Neural progenitor cell (in vitro differentiated cells): ENCODE measurements at regions not wholly inside any gene's neighbourhood (a gene's known extent, or its start where the extent isn't known, plus 50 kb on each side); places are given as distances from the start of the nearest gene placed in this dataset.

ENCODE experiments used
- DNase-seq: peaks from one replicate; pipeline ENCODE4 v3.0.0-alpha.2; 2016; ENCODE audit warnings: low spot score
- H2AFZ ChIP-seq: fragments of 200-600 bp; sonication (generic); replicated peaks from 2 replicates; pipeline ENCODE4 v1.6.1; 2016; ENCODE audit warnings: antibody characterized with exemption
- H3F3A ChIP-seq: fragments of 200-600 bp; sonication (generic); 2 replicates; pipeline ENCODE4 v1.6.1; 2016; ENCODE audit warnings: antibody characterized with exemption, low read depth
- H3K27ac ChIP-seq: fragments of 200-600 bp; sonication (generic); 2 replicates; pipeline ENCODE4 v1.5.1; 2016; ENCODE audit warnings: mild to moderate bottlenecking
- H3K27me3 ChIP-seq: fragments of 200-600 bp; sonication (generic); 2 replicates; pipeline ENCODE4 v1.6.1; 2016; ENCODE audit warnings: mild to moderate bottlenecking, moderate library complexity
- H3K36me3 ChIP-seq: fragments of 200-600 bp; sonication (generic); 2 replicates; pipeline ENCODE4 v1.5.1; 2016
- H3K4me1 ChIP-seq: fragments of 200-600 bp; sonication (generic); 2 replicates; pipeline ENCODE4 v1.6.1; 2016; ENCODE audit warnings: mixed run types
- H3K4me2 ChIP-seq: fragments of 200-600 bp; sonication (generic); 2 replicates; pipeline ENCODE4 v1.6.1; 2016
- H3K4me3 ChIP-seq: fragments of 200-600 bp; sonication (generic); 2 replicates; pipeline ENCODE4 v1.5.1; 2016
- H3K79me2 ChIP-seq: fragments of 200-600 bp; sonication (generic); 2 replicates; pipeline ENCODE4 v1.6.1; 2016; ENCODE audit warnings: low read depth
- H3K9ac ChIP-seq: fragments of 200-600 bp; sonication (generic); 2 replicates; pipeline ENCODE4 v1.6.1; 2016
- H3K9me3 ChIP-seq: fragments of 200-600 bp; sonication (generic); 2 replicates; pipeline ENCODE4 v1.5.1; 2016; ENCODE audit warnings: low read depth
- H4K20me1 ChIP-seq: fragments of 200-600 bp; sonication (generic); 2 replicates; pipeline ENCODE4 v1.6.1; 2016; ENCODE audit warnings: low read depth
- H3K27ac Mint-ChIP-seq: 3 replicates; pipeline ENCODE4 v1.8.0; 2021; ENCODE audit warnings: mixed read lengths
- H3K27me3 Mint-ChIP-seq: 2 replicates; pipeline ENCODE4 v1.8.0; 2022; ENCODE audit warnings: low read depth, mild to moderate bottlenecking, inconsistent platforms, moderate library complexity, mixed read lengths; ENCODE audit not compliant: insufficient read depth
- H3K36me3 Mint-ChIP-seq: 3 replicates; pipeline ENCODE4 v1.8.0; 2021; ENCODE audit warnings: mixed read lengths
- H3K4me1 Mint-ChIP-seq: 3 replicates; pipeline ENCODE4 v1.8.0; 2021; ENCODE audit warnings: mixed read lengths
- H3K4me3 Mint-ChIP-seq: 3 replicates; pipeline ENCODE4 v1.8.0; 2021; ENCODE audit warnings: mild to moderate bottlenecking, moderate library complexity, mixed read lengths
- H3K9me3 Mint-ChIP-seq: 3 replicates; pipeline ENCODE4 v1.8.0; 2020; ENCODE audit warnings: mixed read lengths
- CTCF ChIP-seq: fragments of 200-600 bp; sonication (generic); IDR thresholded peaks from 2 replicates; pipeline ENCODE4 v1.5.1; 2017; ENCODE audit warnings: antibody characterized with exemption, mild to moderate bottlenecking
- EZH2 ChIP-seq: fragments of 200-600 bp; sonication (generic); IDR thresholded peaks from 2 replicates; pipeline ENCODE4 v1.6.1; 2017; ENCODE audit warnings: antibody characterized with exemption, mild to moderate bottlenecking, moderate library complexity
- EZH2phosphoT487 ChIP-seq: fragments of 200-600 bp; sonication (generic); IDR thresholded peaks from 2 replicates; pipeline ENCODE4 v1.6.1; 2017; ENCODE audit warnings: antibody characterized with exemption

- peaks cover 12% of the 10 kb centered on the region for H3K9me3 ChIP-seq
- no peak overlapping the region for H3K27ac ChIP-seq
- no peaks in the 10 kb centered on the region for H3K36me3 ChIP-seq
- no peak overlapping the region for H3K27ac Mint-ChIP-seq
- no peaks in the 10 kb centered on the region for H3K79me2 ChIP-seq
- H3K27me3 ChIP-seq: no peaks in the 10 kb centered on the region
- no peak overlapping the region for H2AFZ ChIP-seq
- H3K4me3 Mint-ChIP-seq: no peak overlapping the region
- H3K4me3 ChIP-seq: no peak overlapping the region
- no peak overlapping the region for H3K9ac ChIP-seq
- DNase-seq: no peak
- peaks cover 21% of the 10 kb centered on the region for H3K4me1 ChIP-seq
- H3K4me2 ChIP-seq: no peak overlapping the region
- peaks cover 4% of the 10 kb centered on the region for H3K27me3 Mint-ChIP-seq
- H3K4me1 Mint-ChIP-seq: peaks cover 12% of the 10 kb centered on the region
- no peaks in the 10 kb centered on the region for H4K20me1 ChIP-seq
- H3K9me3 Mint-ChIP-seq: peaks cover 35% of the 10 kb centered on the region
- H3F3A ChIP-seq: no peaks in the 10 kb centered on the region
- no peak for TF ChIP-seq EZH2
- peaks cover 4% of the 10 kb centered on the region for H3K36me3 Mint-ChIP-seq
These were observed 264.3 kb upstream of the NOCT start for GRCh38 chr4:138751309-138751708.

GRCh38 chr4:138749303-138749702 is 266.3 kb upstream of the NOCT start:
- H3K27ac Mint-ChIP-seq: no peak overlapping the region
- peaks cover 12% of the 10 kb centered on the region for H3K4me1 Mint-ChIP-seq
- peaks cover 22% of the 10 kb centered on the region for H3K4me1 ChIP-seq
- H3K9me3 ChIP-seq: peaks cover 12% of the 10 kb centered on the region
- H3K4me2 ChIP-seq: no peak overlapping the region
- H3K9me3 Mint-ChIP-seq: peaks cover 39% of the 10 kb centered on the region
- no peak overlapping the region for H3K27ac ChIP-seq
- no peak overlapping the region for H2AFZ ChIP-seq
- H4K20me1 ChIP-seq: no peaks in the 10 kb centered on the region
- peaks cover 4% of the 10 kb centered on the region for H3K36me3 Mint-ChIP-seq
- no peak for TF ChIP-seq EZH2phosphoT487
- no peak for TF ChIP-seq EZH2
- TF ChIP-seq CTCF: no peak
- no peaks in the 10 kb centered on the region for H3K27me3 ChIP-seq
- DNase-seq: no peak
- no peaks in the 10 kb centered on the region for H3K79me2 ChIP-seq
- no peaks in the 10 kb centered on the region for H3F3A ChIP-seq
- no peak overlapping the region for H3K4me3 ChIP-seq
- peaks cover 4% of the 10 kb centered on the region for H3K27me3 Mint-ChIP-seq
- H3K4me3 Mint-ChIP-seq: no peak overlapping the region
- no peak overlapping the region for H3K9ac ChIP-seq
- no peaks in the 10 kb centered on the region for H3K36me3 ChIP-seq

GRCh38 chr4:138741766-138742377 is 273.7 kb upstream of the NOCT start:
- Histone ChIP-seq H4K20me1 (no peaks in the 10 kb centered on the region), H3K4me1 (peaks cover 27% of the 10 kb centered on the region), H3K27ac (no peak overlapping the region), H3K9me3 (no peaks in the 10 kb centered on the region), H2AFZ (no peak overlapping the region), H3K4me2 (peak overlapping the region; percentile 62), H3K9ac (no peak overlapping the region), H3K79me2 (no peaks in the 10 kb centered on the region), H3K4me3 (no peak overlapping the region), H3K36me3 (no peaks in the 10 kb centered on the region), H3F3A (peaks cover 4% of the 10 kb centered on the region), H3K27me3 (no peaks in the 10 kb centered on the region)
- Mint-ChIP-seq H3K36me3 (peaks cover 5% of the 10 kb centered on the region), H3K27me3 (no peaks in the 10 kb centered on the region), H3K9me3 (peaks cover 17% of the 10 kb centered on the region), H3K4me1 (peaks cover 30% of the 10 kb centered on the region), H3K4me3 (no peak overlapping the region), H3K27ac (peak overlapping the region; percentile 54)
- TF ChIP-seq EZH2 (no peak), CTCF (no peak), EZH2phosphoT487 (no peak)
- no peak for DNase-seq
